Endothelial cell of umbilical vein (primary cell): ENCODE measurements at regions not wholly inside any gene's neighbourhood (a gene's known extent, or its start where the extent isn't known, plus 50 kb on each side); places are given as distances from the start of the nearest gene placed in this dataset.

Source experiments
- BruUV-seq: library from RNA; stranded (reverse); fragments of 400-500 nt; replicated peaks from 2 replicates; lab custom pipeline; 2021; lab: Mats Ljungman, UMichigan
- CTCF ChIA-PET: fragments of 300-600, 350-600 bp; sonication (Branson Sonifier 250); formaldehyde crosslinking; loops from one replicate; lab custom pipeline; 2021; ENCODE audit warnings: antibody characterized with exemption, inconsistent platforms; lab: Charles Lee
- POLR2A ChIA-PET: fragments of 300-600, 350-600 bp; sonication (Branson Sonifier 250); formaldehyde crosslinking; loops from one replicate; lab custom pipeline; 2021; ENCODE audit warnings: antibody characterized with exemption, inconsistent platforms; lab: Charles Lee
- DNase-seq: peaks from one replicate; pipeline ENCODE4 v3.0.0-alpha.2; 2011; ENCODE audit warnings: low read depth, low spot score
- FAIRE-seq: peaks from 2 replicates; lab custom pipeline; 2011; peaks lifted over from hg19 to GRCh38; lab: Jason Lieb, UNC
- H2AFZ ChIP-seq: 2 replicates; pipeline ENCODE4 v1.6.0; 2012; ENCODE audit warnings: low read depth, low read length, control low read depth, inconsistent platforms
- H3K27ac ChIP-seq: 2 replicates; pipeline ENCODE4 v1.5.1; 2011; ENCODE audit warnings: low read depth, mild to moderate bottlenecking, control low read depth, low read length, moderate library complexity; ENCODE audit not compliant: insufficient read depth
- H3K27me3 ChIP-seq, 2 experiments: 2 replicates each; pipeline versions ENCODE4 v1.6.0 to v1.6.1; 2011; ENCODE audit warnings: low read length in 2 of 2, mixed read lengths in 1 of 2; ENCODE audit not compliant: control insufficient read depth in 2 of 2, insufficient read depth in 2 of 2
- H3K36me3 ChIP-seq, 2 experiments: 2 replicates in 1 of 2; 3 replicates in 1 of 2; pipeline ENCODE4 v1.5.1; 2011; ENCODE audit warnings: low read length in 2 of 2, mild to moderate bottlenecking in 1 of 2, moderate library complexity in 1 of 2; ENCODE audit not compliant: control insufficient read depth in 2 of 2, insufficient read depth in 2 of 2; ENCODE audit errors: extremely low read depth in 1 of 2
- H3K4me1 ChIP-seq: 3 replicates; pipeline ENCODE4 v1.5.1; 2011; ENCODE audit warnings: mild to moderate bottlenecking, low read length; ENCODE audit not compliant: control insufficient read depth, insufficient read depth; ENCODE audit errors: extremely low read depth
- H3K4me2 ChIP-seq: 2 replicates; pipeline ENCODE4 v1.6.1; 2011; ENCODE audit warnings: low read length, control low read depth, mixed read lengths; ENCODE audit not compliant: insufficient read depth
- H3K4me3 ChIP-seq, 3 experiments: fragments of 200-600 bp in 1 of 3; sonication (generic), shearing (Covaris generic) in 1 of 3; replicated peaks in 1 of 3; 2 replicates each; pipeline ENCODE4 v1.5.1; 2011 to 2016; ENCODE audit warnings: control low read depth in 3 of 3, low read length in 3 of 3, mild to moderate bottlenecking in 2 of 3, inconsistent platforms in 1 of 3, low read depth in 1 of 3, moderate library complexity in 1 of 3; ENCODE audit not compliant: insufficient read depth in 1 of 3
- H3K79me2 ChIP-seq: 2 replicates; pipeline ENCODE4 v1.6.0; 2012; ENCODE audit warnings: low read length, inconsistent platforms; ENCODE audit not compliant: control insufficient read depth, insufficient read depth
- H3K9ac ChIP-seq: replicated peaks from 2 replicates; pipeline ENCODE3; 2011; ENCODE audit warnings: low read length, control low read depth; ENCODE audit not compliant: insufficient read depth; ENCODE audit errors: extremely low read depth
- H3K9me1 ChIP-seq: replicated peaks from 3 replicates; pipeline ENCODE4 v1.6.0; 2011; ENCODE audit warnings: mild to moderate bottlenecking, low read length; ENCODE audit not compliant: control insufficient read depth, insufficient read depth; ENCODE audit errors: extremely low read depth
- H3K9me3 ChIP-seq: replicated peaks from 2 replicates; pipeline ENCODE4 v1.5.1; 2012; ENCODE audit warnings: low read length, inconsistent platforms; ENCODE audit not compliant: control insufficient read depth, insufficient read depth
- H4K20me1 ChIP-seq: replicated peaks from 2 replicates; pipeline ENCODE3; 2011; ENCODE audit warnings: mild to moderate bottlenecking, low read length; ENCODE audit not compliant: control insufficient read depth, insufficient read depth; ENCODE audit errors: extremely low read depth
- CTCF ChIP-seq, 2 donors: IDR thresholded peaks; 1 replicate in 1 of 2; 2 replicates in 1 of 2; pipeline ENCODE4 v1.5.1; 2011; ENCODE audit warnings: low read length in 2 of 2, mild to moderate bottlenecking in 2 of 2, moderate library complexity in 2 of 2, control low read depth in 1 of 2, inconsistent platforms in 1 of 2, low read depth in 1 of 2; ENCODE audit not compliant: insufficient read depth in 1 of 2; ENCODE audit errors: extremely low read depth in 1 of 2
- EZH2 ChIP-seq: IDR thresholded peaks from 2 replicates; pipeline ENCODE4 v1.6.1; 2012; ENCODE audit warnings: borderline replicate concordance, low read depth, mild to moderate bottlenecking, moderate library complexity, low read length, inconsistent platforms; ENCODE audit not compliant: severe bottlenecking
- FOS ChIP-seq: IDR thresholded peaks from 2 replicates; pipeline ENCODE4 v1.6.1; 2011; ENCODE audit warnings: mild to moderate bottlenecking, low read length, moderate library complexity, borderline replicate concordance; ENCODE audit not compliant: insufficient read depth
- GATA2 ChIP-seq: IDR thresholded peaks from 2 replicates; pipeline ENCODE4 v1.7.0; 2011; ENCODE audit warnings: low read depth, mild to moderate bottlenecking, moderate library complexity, mixed read lengths, low read length; ENCODE audit not compliant: insufficient read length, insufficient read depth
- JUN ChIP-seq: IDR thresholded peaks from 2 replicates; pipeline ENCODE4 v1.6.1; 2011; ENCODE audit warnings: borderline replicate concordance, low read depth; ENCODE audit not compliant: insufficient read length, insufficient read depth
- MYC ChIP-seq: IDR thresholded peaks from one replicate; pipeline ENCODE4 v1.6.1; 2011; ENCODE audit warnings: mild to moderate bottlenecking, low read depth, low read length
- POLR2A ChIP-seq: IDR thresholded peaks from 2 replicates; pipeline ENCODE4 v1.6.1; 2012; ENCODE audit warnings: low read depth, mild to moderate bottlenecking, control low read depth, low read length
- POLR2AphosphoS5 ChIP-seq: IDR thresholded peaks from 2 replicates; pipeline ENCODE4 v1.6.1; 2012; ENCODE audit warnings: low read depth, mild to moderate bottlenecking, control low read depth, low read length, moderate library complexity; ENCODE audit not compliant: insufficient read depth
- dilution Hi-C: fragments of 300-500 bp; cut with MboI; formaldehyde crosslinking; loops from one replicate; pipeline ENCODE4 v1.15.0; 2019; ENCODE audit warnings: low sequenced_read_pairs; ENCODE audit not compliant: extremely low pct_ligation_motif_present
- intact Hi-C: fragments of 100-400 bp; cut with micrococcal nuclease; formaldehyde crosslinking; loops from one replicate; pipeline ENCODE4 v1.10.0; 2022
- TF ChIP-seq, protein P1 (sequence below): IDR thresholded peaks from 2 replicates; pipeline ENCODE4 v1.6.1; 2011; ENCODE audit not compliant: insufficient read depth, insufficient read length

GRCh38 chr11:37182031-37182430 is 584.0 kb upstream of the RAG2 start:
- no peak for TF ChIP-seq MYC
- TF ChIP-seq EZH2: no peak
- no peak for TF ChIP-seq GATA2
- TF ChIP-seq, protein P1, sequence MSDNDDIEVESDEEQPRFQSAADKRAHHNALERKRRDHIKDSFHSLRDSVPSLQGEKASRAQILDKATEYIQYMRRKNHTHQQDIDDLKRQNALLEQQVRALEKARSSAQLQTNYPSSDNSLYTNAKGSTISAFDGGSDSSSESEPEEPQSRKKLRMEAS: no peak

GRCh38 chr11:37177721-37178120 is 579.7 kb upstream of the RAG2 start:
- no peak for FAIRE-seq
- intact Hi-C loops: no loop called here

More at GRCh38 chr11:37182031-37182430, 584.0 kb upstream of the RAG2 start:
- Histone ChIP-seq H3K9ac (no peak overlapping the region), H3K36me3 (no peaks in the 10 kb centered on the region), H3K9me3 (peaks cover 2% of the 10 kb centered on the region), H3K9me1 (no peaks in the 10 kb centered on the region), H3K79me2 (no peaks in the 10 kb centered on the region), H4K20me1 (no peaks in the 10 kb centered on the region), H3K27me3 (no peaks in the 10 kb centered on the region), H2AFZ (no peak overlapping the region), H3K4me1 (no peaks in the 10 kb centered on the region), H3K27ac (no peak overlapping the region), H3K4me2 (no peak overlapping the region), H3K4me3 (no peak overlapping the region)
- DNase-seq (no peak), FAIRE-seq (no peak)
- BruUV-seq: no TSS peak
- ChIA-PET CTCF (no interaction called here), POLR2A (no interaction called here)
- dilution Hi-C loops (no loop called here), intact Hi-C loops (no loop called here)

More at GRCh38 chr11:37177721-37178120, 579.7 kb upstream of the RAG2 start:
- Histone ChIP-seq H3K9me3 (peaks cover 2% of the 10 kb centered on the region), H3K4me1 (no peaks in the 10 kb centered on the region), H3K4me2 (no peak overlapping the region), H4K20me1 (no peaks in the 10 kb centered on the region), H3K9ac (no peak overlapping the region), H3K27me3 (no peaks in the 10 kb centered on the region), H3K27ac (no peak overlapping the region), H3K79me2 (no peaks in the 10 kb centered on the region), H2AFZ (no peak overlapping the region), H3K36me3 (no peaks in the 10 kb centered on the region), H3K9me1 (no peaks in the 10 kb centered on the region), H3K4me3 (no peak overlapping the region)
- BruUV-seq: no TSS peak
- no peak for TF ChIP-seq POLR2AphosphoS5
- TF ChIP-seq FOS: no peak
- no peak for TF ChIP-seq CTCF (IDR thresholded peaks at IDR 0.05; ENCODE audit: extremely low read depth in 1 of 2, insufficient read depth in 1 of 2, low read depth in 1 of 2, low read length in 2 of 2)
- TF ChIP-seq MYC: no peak
- TF ChIP-seq JUN: no peak
- TF ChIP-seq, protein P1: no peak
- no peak for TF ChIP-seq POLR2A
- no peak for TF ChIP-seq GATA2
- TF ChIP-seq EZH2: no peak
- dilution Hi-C loops: no loop called here
- no peak for DNase-seq
- ChIA-PET POLR2A (no interaction called here), CTCF (no interaction called here)
